Fibroblast of skin of left quadriceps (primary cell): ENCODE measurements at regions not wholly inside any gene's neighbourhood (a gene's known extent, or its start where the extent isn't known, plus 50 kb on each side); places are given as distances from the start of the nearest gene placed in this dataset.

ENCODE experiments used
- DNase-seq, 2 experiments: peaks; one replicate each; pipeline ENCODE4 v3.0.0-alpha.2; 2013; ENCODE audit warnings: low read depth in 2 of 2

DNA sequence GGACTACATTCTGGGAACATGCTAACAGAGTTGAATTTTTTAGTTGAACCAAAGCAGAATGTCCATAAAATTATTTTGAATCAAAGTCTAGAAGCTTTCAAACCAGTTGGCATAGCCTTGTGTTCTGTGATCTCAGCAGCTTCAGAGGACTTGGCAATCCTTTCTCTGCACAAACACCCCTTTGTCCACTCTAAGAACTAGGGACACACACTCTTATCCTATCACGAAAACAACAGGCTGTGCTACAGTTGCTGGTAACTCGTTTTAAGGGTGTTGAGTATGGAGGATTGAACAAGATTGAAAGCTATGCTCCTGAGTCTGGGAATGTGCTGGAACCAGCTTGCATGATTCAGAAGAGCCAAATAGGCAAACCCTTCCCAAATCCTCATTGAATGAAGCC, 76.4 kb upstream of the PRSS58 start:
- no peak for DNase-seq

DNA sequence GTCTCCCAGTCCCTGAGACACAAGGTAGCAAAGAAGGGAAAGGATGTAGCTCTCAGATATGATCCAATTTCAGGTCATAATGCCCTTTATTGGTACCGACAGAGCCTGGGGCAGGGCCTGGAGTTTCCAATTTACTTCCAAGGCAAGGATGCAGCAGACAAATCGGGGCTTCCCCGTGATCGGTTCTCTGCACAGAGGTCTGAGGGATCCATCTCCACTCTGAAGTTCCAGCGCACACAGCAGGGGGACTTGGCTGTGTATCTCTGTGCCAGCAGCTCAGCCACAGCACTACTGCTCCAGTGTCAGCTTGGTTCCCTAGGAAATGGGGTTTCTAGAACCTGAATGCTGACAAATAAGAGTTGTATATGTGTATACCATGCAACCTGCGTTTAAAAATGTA, 74.6 kb upstream of the PRSS58 start:
- DNase-seq: no peak

GRCh38 chr7:142331941-142332340, 74.1 kb upstream of the PRSS58 start:
- DNase-seq: no peak

DNA sequence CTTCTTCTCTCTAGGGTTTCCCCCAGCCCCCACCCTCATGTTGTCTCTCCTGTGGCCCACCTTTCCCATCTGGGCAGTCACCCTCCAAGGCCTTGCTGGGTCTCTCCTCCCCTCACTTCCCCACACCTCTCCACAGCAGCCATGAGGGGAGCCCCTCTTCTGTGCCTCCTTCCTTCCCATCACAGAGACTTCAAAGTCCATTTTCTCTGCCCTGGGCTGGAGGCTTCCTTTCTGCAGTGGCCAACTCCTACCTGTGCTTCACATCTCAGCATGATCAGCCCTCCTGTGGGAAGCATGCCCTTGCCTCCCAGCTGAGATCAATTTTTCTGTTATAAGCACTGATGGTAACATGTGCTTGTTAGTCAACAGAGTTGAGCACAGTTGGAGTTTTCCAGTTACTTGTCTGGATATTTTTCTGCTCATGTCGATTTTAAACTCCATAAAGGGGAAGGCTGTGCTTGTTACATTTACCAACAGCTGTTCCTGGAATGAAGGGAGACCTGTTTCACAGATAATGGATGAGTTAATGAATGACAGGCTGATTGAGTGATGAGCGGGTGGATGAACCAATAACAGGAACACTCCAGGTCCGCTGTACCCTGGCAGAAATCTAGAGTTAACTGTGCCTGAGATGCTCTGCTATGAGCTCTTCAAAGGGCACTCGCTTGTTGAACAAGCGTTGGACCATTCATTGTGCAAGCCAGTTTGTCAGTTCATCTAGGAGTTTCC, 71.4 kb upstream of the PRSS58 start:
- no peak for DNase-seq

DNA sequence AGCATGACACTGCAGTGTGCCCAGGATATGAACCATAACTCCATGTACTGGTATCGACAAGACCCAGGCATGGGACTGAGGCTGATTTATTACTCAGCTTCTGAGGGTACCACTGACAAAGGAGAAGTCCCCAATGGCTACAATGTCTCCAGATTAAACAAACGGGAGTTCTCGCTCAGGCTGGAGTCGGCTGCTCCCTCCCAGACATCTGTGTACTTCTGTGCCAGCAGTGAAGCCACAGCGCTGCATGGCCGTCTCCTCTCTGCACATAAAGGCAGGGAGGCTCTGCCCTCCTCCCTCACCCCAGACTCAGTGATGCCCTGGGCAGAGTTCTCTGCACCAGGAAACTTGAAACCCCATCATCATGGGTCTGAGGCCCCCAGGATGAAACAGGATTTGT, 70.7 kb upstream of the PRSS58 start:
- no peak for DNase-seq

DNA sequence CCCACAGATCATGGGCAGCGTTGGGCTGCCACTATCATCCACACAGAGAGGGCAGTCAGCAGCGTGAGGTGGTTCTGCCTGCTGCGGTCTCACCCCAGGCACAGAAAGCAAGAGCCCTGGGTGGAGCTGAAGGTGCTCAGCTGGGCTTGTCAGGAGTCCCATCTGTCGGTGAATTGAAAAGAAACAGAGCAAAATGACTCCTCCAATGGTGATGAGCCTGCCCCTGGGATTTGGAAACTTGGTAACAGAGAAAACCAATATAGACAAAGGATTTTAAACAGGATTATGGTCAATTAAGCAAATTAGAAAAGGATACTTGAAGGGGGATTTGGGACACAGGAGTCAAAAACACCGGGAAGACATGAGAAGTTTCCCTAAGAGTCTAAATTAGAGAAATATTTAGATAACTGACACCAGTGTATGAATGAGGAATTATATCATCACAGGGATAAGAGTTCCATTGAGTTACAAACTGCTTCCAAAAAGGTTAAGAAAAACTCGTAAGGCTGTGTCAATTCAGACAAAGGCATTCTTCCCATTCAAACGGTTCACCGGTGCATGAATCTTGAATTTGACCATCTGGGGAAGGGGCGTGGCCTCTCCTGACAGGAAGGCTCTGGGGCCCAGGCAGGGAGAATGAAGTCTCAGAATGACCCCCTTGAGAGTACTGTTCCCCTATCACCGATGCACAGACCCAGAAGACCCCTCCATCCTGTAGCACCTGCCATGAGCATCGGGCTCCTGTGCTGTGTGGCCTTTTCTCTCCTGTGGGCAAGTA, 70.0 kb upstream of the PRSS58 start:
- no peak for DNase-seq

DNA sequence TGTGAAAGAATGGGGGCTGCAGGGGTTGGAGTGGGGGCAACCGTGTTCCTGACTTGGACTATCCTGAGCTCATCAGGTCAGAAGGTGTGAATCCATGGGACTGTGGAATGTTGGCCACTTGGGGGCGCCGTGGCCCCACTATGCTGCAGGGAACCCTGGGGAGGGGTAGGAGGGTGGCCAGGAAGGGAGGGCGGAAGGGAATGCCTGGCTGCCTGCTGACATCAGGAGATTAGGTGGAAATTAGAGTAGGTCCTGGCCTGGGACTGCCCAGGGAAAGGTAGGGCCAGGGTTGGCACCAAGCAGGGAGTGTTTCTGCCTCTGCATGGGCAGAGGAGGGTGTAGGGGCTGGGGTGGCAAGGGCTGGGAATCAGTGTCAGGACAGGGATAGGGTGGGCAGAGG, 65.8 kb upstream of the PRSS58 start:
- no peak for DNase-seq

DNA sequence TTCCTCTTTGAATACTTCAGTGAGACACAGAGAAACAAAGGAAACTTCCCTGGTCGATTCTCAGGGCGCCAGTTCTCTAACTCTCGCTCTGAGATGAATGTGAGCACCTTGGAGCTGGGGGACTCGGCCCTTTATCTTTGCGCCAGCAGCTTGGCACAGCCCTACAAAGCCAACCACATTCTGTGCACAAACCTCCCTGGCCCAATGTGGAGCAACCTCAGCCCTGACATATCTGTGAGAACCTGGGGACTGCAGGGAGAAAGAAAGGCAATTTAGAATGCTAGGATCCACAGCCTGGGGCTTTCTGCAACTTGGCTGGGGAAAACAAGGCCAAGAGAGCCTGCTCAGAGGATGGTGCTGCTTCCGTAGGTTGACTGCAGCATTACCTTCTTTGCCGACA, 63.5 kb upstream of the PRSS58 start:
- DNase-seq: no peak

DNA sequence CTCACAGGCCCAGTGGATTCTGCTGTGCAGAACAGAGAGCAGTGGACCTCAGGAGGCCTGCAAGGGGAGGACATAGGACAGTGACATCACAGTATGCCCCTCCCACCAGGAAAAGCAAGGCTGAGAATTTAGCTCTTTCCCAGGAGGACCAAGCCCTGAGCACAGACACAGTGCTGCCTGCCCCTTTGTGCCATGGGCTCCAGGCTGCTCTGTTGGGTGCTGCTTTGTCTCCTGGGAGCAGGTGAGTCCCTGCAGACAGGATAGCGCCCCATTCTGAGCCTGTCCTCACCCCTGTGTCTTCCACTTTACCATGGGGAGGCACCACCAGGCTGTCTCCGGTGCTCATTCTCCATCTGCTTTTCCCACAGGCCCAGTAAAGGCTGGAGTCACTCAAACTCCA, 63.0 kb upstream of the PRSS58 start:
- no peak for DNase-seq

DNA sequence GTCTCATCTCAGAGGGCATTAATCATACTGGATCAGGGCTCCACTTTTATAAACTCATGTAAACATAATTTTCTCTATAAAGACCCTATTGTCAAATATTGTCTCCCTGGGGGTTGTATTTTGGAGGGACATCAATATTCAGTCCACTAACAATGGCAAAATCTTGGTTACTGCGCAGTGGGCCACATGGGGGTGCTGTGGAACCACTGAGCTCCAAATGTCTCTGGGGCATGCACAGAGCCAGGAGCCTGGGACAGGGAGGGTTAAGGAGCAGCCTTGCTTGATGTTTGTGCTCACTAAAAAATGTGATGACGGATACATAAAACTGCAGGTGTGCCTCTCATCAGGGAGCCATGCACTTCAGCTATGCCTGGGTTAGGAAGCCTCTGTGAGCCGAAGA, 62.1 kb upstream of the PRSS58 start:
- no peak for DNase-seq

- no peak for DNase-seq
These were observed 56.4 kb upstream of the PRSS58 start for GRCh38 chr7:142314281-142314680.

DNA sequence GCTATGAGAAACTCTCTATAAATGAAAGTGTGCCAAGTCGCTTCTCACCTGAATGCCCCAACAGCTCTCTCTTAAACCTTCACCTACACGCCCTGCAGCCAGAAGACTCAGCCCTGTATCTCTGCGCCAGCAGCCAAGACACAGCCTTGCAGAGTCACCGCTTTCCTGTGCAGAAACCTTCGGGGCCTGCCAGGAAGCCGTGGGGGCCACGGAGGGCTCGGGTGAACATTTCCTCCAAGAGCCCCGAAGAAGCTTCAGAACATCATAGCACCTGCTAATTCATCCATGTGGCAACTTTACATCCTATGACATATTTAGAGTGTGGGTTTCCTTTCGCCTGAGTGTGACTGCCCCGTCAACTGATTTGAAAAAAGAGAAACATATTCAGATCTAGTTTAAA, 55.7 kb upstream of the PRSS58 start:
- no peak for DNase-seq

- no peak for DNase-seq
These were observed 54.0 kb upstream of the PRSS58 start for GRCh38 chr7:142311876-142312275.

- no peak for DNase-seq
These were observed 51.1 kb upstream of the PRSS58 start for GRCh38 chr7:142308918-142309317.

GRCh38 chr7:142308326-142308725, 50.5 kb upstream of the PRSS58 start:
- DNase-seq: no peak
